Kidney (tissue), 13 donors: ENCODE measurements at regions not wholly inside any gene's neighbourhood (a gene's known extent, or its start where the extent isn't known, plus 50 kb on each side); places are given as distances from the start of the nearest gene placed in this dataset.
"Not testable (repeated sequence)": the region's sequence is repeated elsewhere in the genome, so short reads cannot be mapped to it uniquely, and the experiment has no call there.

ENCODE experiments used
- DNase-seq, 5 donors: peaks; one replicate each; pipeline ENCODE4 v3.0.0-alpha.2; 2013 to 2020
- FAIRE-seq: peaks from 2 replicates; lab custom pipeline; 2012; peaks lifted over from hg19 to GRCh38; lab: Jason Lieb, UNC
- H3K27ac ChIP-seq, 2 donors: one replicate each; pipeline ENCODE4 v1.7.0; 2013; ENCODE audit warnings: low read depth in 2 of 2, low read length in 2 of 2, inconsistent platforms in 1 of 2
- H3K27me3 ChIP-seq: one replicate; pipeline ENCODE4 v1.7.1; 2013; ENCODE audit warnings: low read length, inconsistent platforms; ENCODE audit not compliant: control insufficient read depth, insufficient read depth
- H3K36me3 ChIP-seq, 3 donors: one replicate each; pipeline versions ENCODE4 v1.7.0 to v1.7.1; 2013; ENCODE audit warnings: low read length in 3 of 3, control low read depth in 1 of 3, inconsistent platforms in 1 of 3; ENCODE audit not compliant: insufficient read depth in 3 of 3, control insufficient read depth in 2 of 3
- H3K4me1 ChIP-seq, 3 donors: one replicate each; pipeline versions ENCODE4 v1.7.0 to v1.7.1; 2013; ENCODE audit warnings: low read length in 3 of 3, inconsistent platforms in 1 of 3, low read depth in 1 of 3; ENCODE audit not compliant: control insufficient read depth in 2 of 3, insufficient read depth in 2 of 3
- H3K4me3 ChIP-seq, 3 donors: one replicate each; pipeline versions ENCODE4 v1.7.0 to v1.8.1; 2013; ENCODE audit warnings: low read length in 3 of 3, control low read depth in 1 of 3, inconsistent platforms in 1 of 3
- H3K9ac ChIP-seq, 3 donors: one replicate each; pipeline versions ENCODE4 v1.7.0 to v1.7.1; 2013; ENCODE audit warnings: low read length in 3 of 3, control low read depth in 1 of 3, inconsistent platforms in 1 of 3
- H3K9me3 ChIP-seq, 3 donors: one replicate each; pipeline versions ENCODE4 v1.7.0 to v1.7.1; 2013; ENCODE audit warnings: low read length in 3 of 3, control low read depth in 1 of 3, inconsistent platforms in 1 of 3; ENCODE audit not compliant: control insufficient read depth in 2 of 3, insufficient read depth in 1 of 3
- intact Hi-C: fragments of 100-400 bp; cut with DNase I; formaldehyde crosslinking; loops from one replicate; pipeline ENCODE4 v1.11.1; 2022
- TF ChIP-seq, protein P1 (sequence below): IDR thresholded peaks from 3 replicates; pipeline ENCODE4 v1.5.1; 2012; ENCODE audit warnings: mild to moderate bottlenecking, moderate library complexity, borderline replicate concordance; ENCODE audit not compliant: insufficient read depth; ENCODE audit errors: extremely low read depth
- donor health status: control.
- donor health status: control.
- donor health status: control.
- donor health status: control.
- donor health status: control.
- donor health status: DM: yes; HTN: yes; CAD: no.
- donor health status: Normal renal cell carcinoma (clear cell type).

DNA sequence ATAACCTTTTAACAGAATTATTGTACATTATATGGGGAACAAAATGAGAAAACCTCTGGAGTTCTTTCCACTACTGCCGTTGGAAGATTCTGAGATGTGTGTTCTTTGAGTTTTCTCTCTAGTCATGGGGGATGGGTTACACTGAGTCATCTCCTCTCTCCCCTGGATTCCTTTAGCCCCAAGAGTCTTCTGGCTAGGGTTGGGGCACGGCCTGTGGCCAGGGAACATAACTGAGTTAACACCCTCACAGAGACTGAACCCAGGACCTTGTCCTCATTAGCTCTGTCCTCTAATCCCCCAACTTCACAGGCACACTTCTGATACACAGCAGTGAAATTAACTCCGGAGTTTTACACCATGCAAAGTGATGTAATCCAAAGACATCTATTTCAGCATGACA, 142.3 kb upstream of the F9 start:
- Histone ChIP-seq H3K4me1 (no peaks in the 10 kb centered on the region), H3K9me3 (no peaks in the 10 kb centered on the region), H3K27me3 (no peaks in the 10 kb centered on the region), H3K9ac (no peak overlapping the region), H3K4me3 (no peak overlapping the region), H3K36me3 (no peaks in the 10 kb centered on the region), H3K27ac (no peak overlapping the region)
- FAIRE-seq (no peak), DNase-seq (no peak)
- TF ChIP-seq, protein P1, sequence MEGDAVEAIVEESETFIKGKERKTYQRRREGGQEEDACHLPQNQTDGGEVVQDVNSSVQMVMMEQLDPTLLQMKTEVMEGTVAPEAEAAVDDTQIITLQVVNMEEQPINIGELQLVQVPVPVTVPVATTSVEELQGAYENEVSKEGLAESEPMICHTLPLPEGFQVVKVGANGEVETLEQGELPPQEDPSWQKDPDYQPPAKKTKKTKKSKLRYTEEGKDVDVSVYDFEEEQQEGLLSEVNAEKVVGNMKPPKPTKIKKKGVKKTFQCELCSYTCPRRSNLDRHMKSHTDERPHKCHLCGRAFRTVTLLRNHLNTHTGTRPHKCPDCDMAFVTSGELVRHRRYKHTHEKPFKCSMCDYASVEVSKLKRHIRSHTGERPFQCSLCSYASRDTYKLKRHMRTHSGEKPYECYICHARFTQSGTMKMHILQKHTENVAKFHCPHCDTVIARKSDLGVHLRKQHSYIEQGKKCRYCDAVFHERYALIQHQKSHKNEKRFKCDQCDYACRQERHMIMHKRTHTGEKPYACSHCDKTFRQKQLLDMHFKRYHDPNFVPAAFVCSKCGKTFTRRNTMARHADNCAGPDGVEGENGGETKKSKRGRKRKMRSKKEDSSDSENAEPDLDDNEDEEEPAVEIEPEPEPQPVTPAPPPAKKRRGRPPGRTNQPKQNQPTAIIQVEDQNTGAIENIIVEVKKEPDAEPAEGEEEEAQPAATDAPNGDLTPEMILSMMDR = no peak
- intact Hi-C loops = no loop called here

- H3K4me3 ChIP-seq = no peak overlapping the region
- no peaks in the 10 kb centered on the region for H3K36me3 ChIP-seq
- intact Hi-C loops = no loop called here
- H3K4me1 ChIP-seq = no peaks in the 10 kb centered on the region
- no peak overlapping the region for H3K27ac ChIP-seq
- no peak for FAIRE-seq
- no peaks in the 10 kb centered on the region for H3K27me3 ChIP-seq
- no peak overlapping the region for H3K9ac ChIP-seq
- TF ChIP-seq, protein P1 = no peak
- H3K9me3 ChIP-seq = no peaks in the 10 kb centered on the region
- no peak for DNase-seq
Measured at GRCh38 chrX:139382529-139382928, 148.0 kb upstream of the F9 start.

- H3K4me3 ChIP-seq, H3K36me3 ChIP-seq, H3K27ac ChIP-seq, H3K27me3 ChIP-seq, FAIRE-seq, H3K4me1 ChIP-seq, H3K9me3 ChIP-seq, H3K9ac ChIP-seq, intact Hi-C loops, DNase-seq: not testable (repeated sequence)
Measured at GRCh38 chrX:139376547-139376946, 154.0 kb upstream of the F9 start.

- H3K27me3 ChIP-seq = no peaks in the 10 kb centered on the region
- H3K27ac ChIP-seq = no peak overlapping the region
- H3K4me1 ChIP-seq = no peaks in the 10 kb centered on the region
- no peak overlapping the region for H3K9ac ChIP-seq
- peak; percentile 98 for FAIRE-seq
- no peaks in the 10 kb centered on the region for H3K36me3 ChIP-seq
- intact Hi-C loops = no loop called here
- no peaks in the 10 kb centered on the region for H3K9me3 ChIP-seq
- TF ChIP-seq, protein P1 = no peak
- DNase-seq = no peak
- H3K4me3 ChIP-seq = no peak overlapping the region
Measured at GRCh38 chrX:139360356-139360755, 170.2 kb upstream of the F9 start.

DNA sequence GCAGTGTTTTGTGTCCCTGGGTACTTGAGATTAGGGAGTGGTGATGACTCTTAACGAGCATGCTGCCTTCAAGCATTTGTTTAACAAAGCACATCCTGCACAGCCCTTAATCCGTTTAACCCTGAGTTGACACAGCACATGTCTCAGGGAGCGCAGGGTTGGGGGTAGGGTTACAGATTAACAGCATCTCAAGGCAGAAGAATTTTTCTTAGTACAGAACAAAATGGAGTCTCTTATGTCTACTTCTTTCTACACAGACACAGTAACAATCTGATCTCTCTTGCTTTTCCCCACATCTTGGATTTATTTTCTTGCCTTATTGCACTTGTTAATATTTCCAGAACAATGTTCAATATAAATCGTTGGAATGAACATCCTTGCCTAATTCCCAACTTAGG, 187.9 kb upstream of the F9 start:
- FAIRE-seq, H3K9ac ChIP-seq, H3K4me1 ChIP-seq, H3K36me3 ChIP-seq, H3K27ac ChIP-seq, H3K9me3 ChIP-seq, H3K27me3 ChIP-seq, intact Hi-C loops, H3K4me3 ChIP-seq: not testable (repeated sequence)
- DNase-seq = peak in 1 of 5 donors; percentile 6

DNA sequence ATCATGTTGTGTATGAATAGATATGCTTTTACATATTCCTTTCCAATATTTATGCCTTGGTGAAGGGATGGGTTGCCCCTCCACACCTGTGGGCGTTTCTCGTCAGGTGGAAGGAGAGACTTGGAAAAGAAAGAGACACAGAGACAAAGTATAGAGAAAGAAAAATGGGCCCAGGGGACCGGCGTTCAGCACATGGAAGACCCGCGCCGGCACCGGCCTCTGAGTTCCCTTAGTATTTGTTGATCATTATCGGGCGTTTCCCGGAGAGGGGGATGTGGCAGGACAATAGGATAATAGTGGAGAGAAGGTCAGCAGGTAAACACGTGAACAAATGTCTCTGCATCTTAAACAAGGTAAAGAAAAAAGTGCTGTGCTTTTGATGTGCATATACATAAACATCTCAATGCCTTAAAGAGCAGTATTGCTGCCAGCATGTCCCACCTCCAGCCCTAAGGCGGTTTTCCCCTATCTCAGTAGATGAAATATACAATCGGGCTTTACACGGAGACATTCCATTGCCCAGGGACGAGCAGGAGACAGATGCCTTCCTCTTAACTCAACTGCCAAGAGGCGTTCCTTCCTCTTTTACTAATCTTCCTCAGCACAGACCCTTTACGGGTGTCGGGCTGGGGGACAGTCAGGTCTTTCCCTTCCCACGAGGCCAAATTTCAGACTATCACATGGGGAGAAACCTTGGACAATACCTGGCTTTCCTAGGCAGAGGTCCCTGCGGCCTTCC, 188.5 kb upstream of the F9 start:
- DNase-seq, H3K36me3 ChIP-seq, intact Hi-C loops, H3K27me3 ChIP-seq, H3K9ac ChIP-seq, H3K4me3 ChIP-seq, FAIRE-seq, H3K9me3 ChIP-seq, H3K4me1 ChIP-seq, H3K27ac ChIP-seq: not testable (repeated sequence)
